ENCODE measurements at regions not wholly inside any gene's neighbourhood (a gene's known extent, or its start where the extent isn't known, plus 50 kb on each side); places are given as distances from the start of the nearest gene placed in this dataset.
"Not testable (repeated sequence)": the region's sequence is repeated elsewhere in the genome, so short reads cannot be mapped to it uniquely, and the experiment has no call there.

DNA sequence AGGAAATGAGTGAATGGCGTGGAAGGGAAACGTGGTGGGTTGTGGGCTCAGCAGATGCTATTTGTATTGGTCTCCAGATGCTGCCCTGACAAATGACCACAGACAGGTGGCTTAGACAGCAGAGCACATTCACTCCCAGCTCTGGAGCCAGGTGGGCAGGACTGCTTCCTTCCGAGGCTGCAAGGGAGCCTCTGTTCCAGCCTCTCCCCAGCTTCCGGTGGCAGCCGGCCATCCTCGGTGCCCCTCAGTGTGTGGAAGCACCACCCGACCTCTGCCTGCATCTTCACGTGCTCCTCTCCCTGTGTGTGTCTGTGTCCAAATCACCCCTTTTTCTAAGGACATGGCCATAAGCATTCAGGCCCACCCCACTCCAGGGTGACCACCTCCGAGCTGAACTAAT lies 105.1 kb downstream of the SOX1 start:
- H3K4me3 ChIP-seq, result no peak overlapping the region
- no peaks in the 10 kb centered on the region for H3K4me1 ChIP-seq (ENCODE audit: control insufficient read depth in 1 of 2, low read depth in 2 of 2)
- no peaks in the 10 kb centered on the region for H3K36me3 ChIP-seq
- no peak for ATAC-seq (ENCODE audit: insufficient number of reproducible peaks, low FRiP score, low read depth)
- peaks cover 8% of the 10 kb centered on the region for H3K9me3 ChIP-seq
- DNase-seq (ENCODE audit: low spot score), result no peak
- TF ChIP-seq, protein P1, sequence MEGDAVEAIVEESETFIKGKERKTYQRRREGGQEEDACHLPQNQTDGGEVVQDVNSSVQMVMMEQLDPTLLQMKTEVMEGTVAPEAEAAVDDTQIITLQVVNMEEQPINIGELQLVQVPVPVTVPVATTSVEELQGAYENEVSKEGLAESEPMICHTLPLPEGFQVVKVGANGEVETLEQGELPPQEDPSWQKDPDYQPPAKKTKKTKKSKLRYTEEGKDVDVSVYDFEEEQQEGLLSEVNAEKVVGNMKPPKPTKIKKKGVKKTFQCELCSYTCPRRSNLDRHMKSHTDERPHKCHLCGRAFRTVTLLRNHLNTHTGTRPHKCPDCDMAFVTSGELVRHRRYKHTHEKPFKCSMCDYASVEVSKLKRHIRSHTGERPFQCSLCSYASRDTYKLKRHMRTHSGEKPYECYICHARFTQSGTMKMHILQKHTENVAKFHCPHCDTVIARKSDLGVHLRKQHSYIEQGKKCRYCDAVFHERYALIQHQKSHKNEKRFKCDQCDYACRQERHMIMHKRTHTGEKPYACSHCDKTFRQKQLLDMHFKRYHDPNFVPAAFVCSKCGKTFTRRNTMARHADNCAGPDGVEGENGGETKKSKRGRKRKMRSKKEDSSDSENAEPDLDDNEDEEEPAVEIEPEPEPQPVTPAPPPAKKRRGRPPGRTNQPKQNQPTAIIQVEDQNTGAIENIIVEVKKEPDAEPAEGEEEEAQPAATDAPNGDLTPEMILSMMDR (IDR thresholded peaks at IDR 0.05), result no peak
- no peaks in the 10 kb centered on the region for H3K27me3 ChIP-seq (replicated peaks; ENCODE audit: insufficient read depth)
- H3K27ac ChIP-seq, result no peak overlapping the region

DNA sequence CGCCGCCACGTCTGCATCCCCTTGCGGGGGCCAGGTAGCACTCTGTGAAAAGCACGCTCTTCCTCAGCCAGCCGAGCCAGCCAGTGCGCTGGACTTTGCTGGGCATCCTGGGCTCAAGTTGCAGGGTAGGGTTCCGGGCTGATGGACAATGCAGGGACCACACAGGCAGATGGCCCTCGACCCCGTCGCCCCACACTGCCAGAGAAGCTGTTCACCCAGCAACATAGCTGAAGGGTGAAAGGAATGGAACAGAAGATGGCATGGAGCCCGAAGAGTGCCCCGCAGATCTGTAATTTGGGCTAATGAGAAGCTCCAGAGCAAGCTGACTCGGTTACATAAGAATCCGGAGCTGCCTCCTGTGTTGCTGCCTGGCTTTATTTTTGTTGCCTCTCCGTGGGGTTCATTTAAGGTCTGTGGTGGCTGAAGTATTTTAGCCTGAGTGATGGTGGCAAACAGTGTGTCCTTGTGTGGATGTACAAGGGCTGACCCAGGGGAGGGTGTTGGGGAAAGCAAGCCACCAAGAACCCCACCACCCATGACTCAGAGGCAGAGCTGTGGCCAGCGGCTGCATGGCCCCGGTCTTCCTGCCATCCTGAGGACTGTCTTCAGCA lies 105.8 kb downstream of the SOX1 start:
- no peaks in the 10 kb centered on the region for H3K36me3 ChIP-seq

DNA sequence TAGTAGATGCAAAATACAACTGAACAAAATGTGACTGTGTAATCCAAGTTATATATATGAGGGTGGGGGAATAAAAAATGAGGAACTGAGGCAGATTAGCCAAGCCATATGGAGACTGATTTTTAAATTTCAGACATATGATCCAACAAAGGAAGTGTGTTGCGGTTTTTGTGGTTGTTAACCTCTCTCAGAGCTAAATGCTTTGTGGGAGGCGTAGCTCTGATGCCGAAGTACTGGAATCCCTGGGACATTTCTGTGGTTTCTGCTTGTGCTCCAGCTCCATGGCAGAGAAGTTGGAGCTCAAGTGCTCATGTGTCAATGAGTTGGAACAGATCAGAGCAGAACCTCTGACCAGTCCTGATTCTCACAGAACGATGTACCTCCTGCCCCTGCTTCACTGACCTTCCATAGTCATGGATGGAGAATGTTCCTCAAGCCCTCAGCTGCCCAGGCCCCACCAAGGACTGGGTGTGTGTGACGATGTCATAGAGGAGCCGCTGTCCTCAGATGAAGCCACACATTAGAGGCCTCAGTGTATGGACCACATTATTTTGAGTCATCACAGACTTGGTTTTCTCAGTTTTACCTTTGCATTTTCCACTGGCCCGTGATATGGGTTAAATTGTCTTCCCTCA lies 107.6 kb downstream of the SOX1 start:
- ATAC-seq (ENCODE audit: insufficient number of reproducible peaks, low FRiP score, low read depth), result no peak
- TF ChIP-seq, protein P1 (IDR thresholded peaks at IDR 0.05), result no peak
- no peak overlapping the region for H3K27ac ChIP-seq
- H3K4me1 ChIP-seq (ENCODE audit: control insufficient read depth in 1 of 2, low read depth in 2 of 2), result no peaks in the 10 kb centered on the region
- H3K9me3 ChIP-seq, result peaks cover 8% of the 10 kb centered on the region
- H3K4me3 ChIP-seq, result no peak overlapping the region
- no peaks in the 10 kb centered on the region for H3K36me3 ChIP-seq
- no peak for DNase-seq (ENCODE audit: low spot score)
- no peaks in the 10 kb centered on the region for H3K27me3 ChIP-seq (replicated peaks; ENCODE audit: insufficient read depth)

More for the DNA sequence above, 105.8 kb downstream of the SOX1 start:
- no peak for ATAC-seq (ENCODE audit: insufficient number of reproducible peaks, low FRiP score, low read depth)
- TF ChIP-seq, protein P1 (IDR thresholded peaks at IDR 0.05), result no peak
- H3K4me3 ChIP-seq, result no peak overlapping the region
- H3K9me3 ChIP-seq, result peaks cover 8% of the 10 kb centered on the region
- H3K27ac ChIP-seq, result no peak overlapping the region
- DNase-seq (ENCODE audit: low spot score), result no peak
- no peaks in the 10 kb centered on the region for H3K4me1 ChIP-seq (ENCODE audit: control insufficient read depth in 1 of 2, low read depth in 2 of 2)
- no peaks in the 10 kb centered on the region for H3K27me3 ChIP-seq (replicated peaks; ENCODE audit: insufficient read depth)

DNA sequence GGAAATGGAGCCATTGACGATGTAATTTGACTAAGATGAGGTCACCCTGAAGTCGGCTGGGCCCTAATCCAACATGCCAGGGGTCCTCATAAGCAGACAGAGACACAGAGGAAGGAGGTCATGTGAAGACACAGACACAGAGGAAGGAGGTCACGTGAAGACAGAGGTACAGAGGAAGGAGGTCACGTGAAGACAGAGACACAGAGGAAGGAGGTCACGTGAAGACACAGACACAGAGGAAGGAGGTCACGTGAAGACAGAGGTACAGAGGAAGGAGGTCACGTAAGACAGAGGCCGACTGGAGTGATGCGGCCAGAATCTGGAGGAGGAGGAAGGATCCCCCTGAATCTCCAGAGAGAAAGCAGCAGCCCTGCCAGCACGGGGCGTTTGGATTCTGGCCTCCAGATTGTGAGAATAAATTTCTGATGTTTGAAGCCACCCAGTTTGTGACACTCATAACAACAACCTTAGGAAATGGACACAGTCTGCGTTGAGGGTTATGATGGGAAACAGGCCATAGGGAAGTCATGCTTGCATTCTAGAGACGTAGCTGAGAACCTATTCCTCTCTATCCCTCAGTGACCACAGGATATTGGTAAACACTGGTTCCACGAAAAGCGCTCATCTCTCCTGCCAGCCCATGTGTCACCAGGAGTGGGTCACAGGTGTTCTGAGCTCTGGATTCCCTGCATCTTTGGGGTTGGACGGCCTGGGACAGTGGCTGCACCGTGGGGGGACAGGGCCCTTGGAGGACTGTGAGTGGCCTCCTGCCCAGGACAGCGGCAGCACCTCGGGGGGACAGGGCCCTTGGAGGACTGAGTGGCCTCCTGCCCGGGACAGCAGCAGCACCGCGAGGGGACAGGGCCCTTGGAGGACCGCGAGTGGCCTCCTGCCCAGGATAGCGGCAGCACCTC lies 108.5 kb downstream of the SOX1 start:
- no peaks in the 10 kb centered on the region for H3K4me1 ChIP-seq (ENCODE audit: control insufficient read depth in 1 of 2, low read depth in 2 of 2)
- no peak for DNase-seq (ENCODE audit: low spot score)

DNA sequence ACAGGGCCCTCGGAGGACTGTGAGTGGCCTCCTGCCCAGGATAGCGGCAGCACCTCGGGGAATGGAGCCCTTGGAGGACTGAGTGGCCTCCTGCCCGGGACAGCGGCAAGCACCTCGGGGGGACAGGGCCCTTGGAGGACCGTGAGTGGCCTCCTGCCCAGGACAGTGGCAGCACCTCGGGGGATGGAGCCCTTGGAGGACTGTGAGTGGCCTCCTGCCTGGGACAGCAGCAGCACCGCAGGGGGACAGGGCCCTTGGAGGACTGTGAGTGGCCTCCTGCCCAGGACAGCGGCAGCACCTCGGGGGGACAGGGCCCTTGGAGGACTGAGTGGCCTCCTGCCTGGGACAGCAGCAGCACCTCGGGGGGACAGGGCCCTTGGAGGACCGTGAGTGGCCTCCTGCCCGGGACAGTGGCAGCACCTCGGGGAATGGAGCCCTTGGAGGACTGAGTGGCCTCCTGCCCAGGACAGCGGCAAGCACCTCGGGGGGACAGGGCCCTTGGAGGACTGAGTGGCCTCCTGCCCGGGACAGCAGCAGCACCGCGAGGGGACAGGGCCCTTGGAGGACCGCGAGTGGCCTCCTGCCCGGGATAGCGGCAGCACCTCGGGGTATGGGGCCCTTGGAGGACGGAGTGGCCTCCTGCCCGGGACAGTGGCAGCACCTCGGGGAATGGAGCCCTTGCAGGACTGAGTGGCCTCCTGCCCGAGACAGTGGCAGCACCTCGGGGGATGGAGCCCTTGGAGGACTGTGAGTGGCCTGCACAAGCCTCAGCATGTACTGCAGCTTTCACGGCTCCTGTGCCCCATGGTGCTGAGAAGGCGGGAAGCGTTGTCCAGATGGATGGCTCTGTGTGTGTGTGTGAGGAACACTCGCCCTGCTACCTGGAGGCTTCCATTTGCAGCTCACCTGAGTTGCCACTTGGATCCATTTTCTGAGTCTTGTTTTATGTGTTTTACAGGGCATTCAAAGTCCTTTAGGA lies 109.5 kb downstream of the SOX1 start:
- ATAC-seq (ENCODE audit: insufficient number of reproducible peaks, low FRiP score, low read depth); H3K4me3 ChIP-seq; DNase-seq (ENCODE audit: low spot score); H3K27me3 ChIP-seq (replicated peaks; ENCODE audit: insufficient read depth); H3K27ac ChIP-seq; H3K9me3 ChIP-seq; H3K36me3 ChIP-seq; H3K4me1 ChIP-seq (ENCODE audit: control insufficient read depth in 1 of 2, low read depth in 2 of 2): not testable (repeated sequence)

More for the DNA sequence above, 108.5 kb downstream of the SOX1 start:
- Histone ChIP-seq H3K27me3 (replicated peaks; ENCODE audit: insufficient read depth) (no peaks in the 10 kb centered on the region), H3K27ac (no peak overlapping the region), H3K9me3 (peaks cover 8% of the 10 kb centered on the region), H3K36me3 (no peaks in the 10 kb centered on the region), H3K4me3 (no peak overlapping the region)
- no peak for ATAC-seq (ENCODE audit: insufficient number of reproducible peaks, low FRiP score, low read depth)
- TF ChIP-seq, protein P1 (IDR thresholded peaks at IDR 0.05), result no peak

Data from thoracic aorta (tissue), 2 donors.